ENCODE measurements at regions not wholly inside any gene's neighbourhood (a gene's known extent, or its start where the extent isn't known, plus 50 kb on each side); places are given as distances from the start of the nearest gene placed in this dataset.

DNA sequence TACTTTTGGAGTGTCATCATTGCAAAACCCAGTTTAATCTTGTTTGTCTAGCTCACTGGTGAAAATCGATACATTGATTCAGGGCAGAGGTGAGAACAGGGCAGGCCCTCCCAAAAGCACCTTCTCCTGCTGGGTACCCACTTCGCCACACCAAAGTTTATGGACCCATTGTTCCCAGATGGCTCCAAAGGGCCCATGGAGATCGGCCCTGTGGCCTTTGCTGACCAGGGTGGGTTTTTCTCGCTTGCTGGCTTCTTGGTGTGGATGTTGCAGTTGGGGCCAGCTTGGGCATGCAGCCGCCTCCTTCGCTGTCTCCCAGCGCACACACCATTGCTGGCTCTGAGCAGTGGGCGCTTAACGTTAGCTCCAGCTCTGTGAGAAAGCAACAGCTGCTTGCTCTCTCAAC is 178.1 kb upstream of the PDE10A start:
- no peak for TF ChIP-seq POLR2AphosphoS5 (IDR thresholded peaks at IDR 0.05)
- TF ChIP-seq, protein P1, sequence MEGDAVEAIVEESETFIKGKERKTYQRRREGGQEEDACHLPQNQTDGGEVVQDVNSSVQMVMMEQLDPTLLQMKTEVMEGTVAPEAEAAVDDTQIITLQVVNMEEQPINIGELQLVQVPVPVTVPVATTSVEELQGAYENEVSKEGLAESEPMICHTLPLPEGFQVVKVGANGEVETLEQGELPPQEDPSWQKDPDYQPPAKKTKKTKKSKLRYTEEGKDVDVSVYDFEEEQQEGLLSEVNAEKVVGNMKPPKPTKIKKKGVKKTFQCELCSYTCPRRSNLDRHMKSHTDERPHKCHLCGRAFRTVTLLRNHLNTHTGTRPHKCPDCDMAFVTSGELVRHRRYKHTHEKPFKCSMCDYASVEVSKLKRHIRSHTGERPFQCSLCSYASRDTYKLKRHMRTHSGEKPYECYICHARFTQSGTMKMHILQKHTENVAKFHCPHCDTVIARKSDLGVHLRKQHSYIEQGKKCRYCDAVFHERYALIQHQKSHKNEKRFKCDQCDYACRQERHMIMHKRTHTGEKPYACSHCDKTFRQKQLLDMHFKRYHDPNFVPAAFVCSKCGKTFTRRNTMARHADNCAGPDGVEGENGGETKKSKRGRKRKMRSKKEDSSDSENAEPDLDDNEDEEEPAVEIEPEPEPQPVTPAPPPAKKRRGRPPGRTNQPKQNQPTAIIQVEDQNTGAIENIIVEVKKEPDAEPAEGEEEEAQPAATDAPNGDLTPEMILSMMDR (IDR thresholded peaks at IDR 0.05), result no peak
